LNCaP clone FGC (cell line): ENCODE measurements at regions not wholly inside any gene's neighbourhood (a gene's known extent, or its start where the extent isn't known, plus 50 kb on each side); places are given as distances from the start of the nearest gene placed in this dataset.
A peak's percentile ranks its signal among the peaks of the same experiment; 100 is the strongest.
"Not testable (repeated sequence)": the region's sequence is repeated elsewhere in the genome, so short reads cannot be mapped to it uniquely, and the experiment has no call there.

ENCODE experiments used
- DNase-seq: peaks from one replicate; pipeline ENCODE4 v3.0.0-alpha.2; 2011; ENCODE audit warnings: low read depth
- H3K4me3 ChIP-seq: 2 replicates; pipeline ENCODE4 v1.5.1; 2011; ENCODE audit warnings: mild to moderate bottlenecking, low read depth, low read length, control low read depth

DNA sequence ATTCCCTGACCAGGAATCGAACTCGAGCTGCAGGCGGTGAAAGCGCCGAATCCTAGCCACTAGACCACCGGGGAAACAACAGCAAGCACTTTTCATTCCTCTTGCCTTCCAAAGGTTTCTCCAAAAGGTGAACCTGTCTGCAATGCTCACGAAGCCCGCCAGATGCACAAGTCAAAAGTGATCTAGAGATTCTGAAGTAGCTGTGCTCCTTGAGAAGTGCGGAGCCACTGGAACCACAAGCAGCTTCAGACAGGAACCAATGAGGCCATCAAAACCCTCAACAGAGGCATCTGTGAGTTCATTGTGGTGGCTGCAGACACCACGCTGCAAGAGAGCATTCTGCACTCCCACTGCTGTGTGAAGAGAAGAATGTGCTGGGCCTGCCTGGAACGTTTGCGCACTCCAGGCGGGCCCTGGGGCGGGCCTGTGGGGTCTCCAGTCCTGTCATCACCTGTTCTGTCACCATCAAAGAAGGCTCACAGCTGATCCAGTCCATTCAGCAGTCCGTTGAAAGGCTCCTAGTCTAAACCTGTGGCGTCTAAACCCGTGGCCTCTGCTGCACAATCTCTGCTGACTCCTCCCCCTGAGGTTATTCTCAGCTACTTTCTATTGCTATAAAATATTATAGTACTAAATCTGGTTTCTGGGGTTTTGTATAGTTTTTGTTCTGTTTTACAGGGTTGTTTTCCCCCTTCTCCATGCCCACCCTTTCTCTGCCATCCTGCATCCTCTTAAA lies 89.5 kb upstream of the FCGR1A start:
- DNase-seq, H3K4me3 ChIP-seq: not testable (repeated sequence)

DNA sequence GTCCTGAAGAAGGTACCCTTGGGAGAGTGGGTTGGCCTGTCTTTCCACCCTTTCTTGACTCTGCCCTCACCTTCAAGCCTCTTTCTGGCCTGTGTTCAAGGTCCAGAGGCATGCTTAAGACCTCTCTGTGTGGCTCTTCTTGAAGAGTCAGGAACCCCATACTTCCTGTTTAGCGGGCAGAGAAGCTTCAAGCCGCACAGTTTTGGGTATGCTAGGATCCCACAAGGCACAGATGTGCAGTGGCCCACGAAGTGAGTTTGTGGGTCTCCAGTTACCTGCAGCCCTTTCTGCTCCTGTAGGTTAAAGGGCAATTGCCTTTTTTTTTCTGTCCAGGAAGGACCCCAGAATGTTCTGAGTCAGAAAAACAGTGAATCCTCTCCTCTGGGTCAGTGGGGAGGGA lies 87.4 kb upstream of the FCGR1A start:
- H3K4me3 ChIP-seq, DNase-seq: not testable (repeated sequence)

DNA sequence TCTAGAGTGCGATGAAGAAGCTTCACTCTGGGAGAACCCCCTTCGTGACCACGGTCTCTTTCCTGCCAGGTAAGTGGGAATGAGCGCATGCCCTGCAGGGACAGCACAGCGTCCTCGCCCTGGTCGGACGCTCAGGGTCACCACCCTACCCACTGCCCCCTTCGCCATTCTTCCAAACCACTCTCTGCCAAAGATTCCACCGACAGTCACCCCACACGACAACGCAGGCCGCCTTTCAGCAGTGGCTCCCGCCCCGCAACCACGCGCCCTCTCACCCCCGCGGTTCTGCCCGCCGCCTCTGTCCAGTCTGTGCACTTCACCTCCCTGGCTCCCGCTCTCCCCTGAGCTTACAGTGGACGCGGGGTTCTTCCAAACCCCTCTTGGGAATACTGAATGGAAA lies 82.3 kb upstream of the FCGR1A start:
- not testable (repeated sequence) for DNase-seq, H3K4me3 ChIP-seq

DNA sequence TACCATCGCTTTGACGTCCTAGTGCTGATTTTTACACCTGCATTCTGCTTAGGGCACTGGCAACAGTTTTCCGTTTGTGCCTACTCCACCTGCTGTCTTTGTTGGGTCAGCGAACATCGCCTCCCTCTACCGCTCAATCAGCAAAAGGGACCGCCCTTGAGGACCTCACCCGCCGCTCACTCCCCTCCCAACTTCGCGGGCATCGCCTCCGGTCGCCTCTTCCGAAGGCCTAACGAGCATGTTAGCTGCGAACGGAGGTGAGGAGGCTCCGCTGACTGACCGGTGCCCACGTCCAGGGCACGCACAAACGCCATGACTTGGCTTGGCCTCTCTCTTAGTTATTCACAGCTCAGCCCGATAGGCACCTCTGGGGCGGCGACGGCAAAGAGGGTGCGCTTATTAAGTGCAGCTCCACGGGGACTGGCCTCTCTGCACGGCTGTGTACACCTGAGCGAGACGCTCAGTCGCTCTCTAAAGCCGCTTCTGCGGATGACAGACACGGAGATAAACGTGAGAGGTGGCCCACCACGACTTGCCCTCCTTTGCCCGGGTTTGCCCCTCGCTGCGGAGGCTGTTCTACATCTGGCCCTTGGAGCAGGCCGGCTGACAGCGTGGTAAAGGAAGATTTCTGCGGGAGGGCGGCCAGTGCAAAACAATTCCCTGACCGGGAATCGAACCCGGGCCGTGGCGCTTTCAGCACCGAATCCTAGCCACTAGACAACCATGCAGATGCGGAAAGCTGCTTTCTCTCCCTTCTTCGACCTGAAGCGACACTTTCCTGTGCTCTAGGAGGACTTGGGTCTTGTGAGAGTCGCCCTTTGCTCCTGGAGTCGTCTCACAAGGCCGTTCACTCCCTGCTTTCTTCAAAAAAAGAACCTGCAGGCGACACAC lies 81.6 kb upstream of the FCGR1A start:
- H3K4me3 ChIP-seq, DNase-seq: not testable (repeated sequence)

DNA sequence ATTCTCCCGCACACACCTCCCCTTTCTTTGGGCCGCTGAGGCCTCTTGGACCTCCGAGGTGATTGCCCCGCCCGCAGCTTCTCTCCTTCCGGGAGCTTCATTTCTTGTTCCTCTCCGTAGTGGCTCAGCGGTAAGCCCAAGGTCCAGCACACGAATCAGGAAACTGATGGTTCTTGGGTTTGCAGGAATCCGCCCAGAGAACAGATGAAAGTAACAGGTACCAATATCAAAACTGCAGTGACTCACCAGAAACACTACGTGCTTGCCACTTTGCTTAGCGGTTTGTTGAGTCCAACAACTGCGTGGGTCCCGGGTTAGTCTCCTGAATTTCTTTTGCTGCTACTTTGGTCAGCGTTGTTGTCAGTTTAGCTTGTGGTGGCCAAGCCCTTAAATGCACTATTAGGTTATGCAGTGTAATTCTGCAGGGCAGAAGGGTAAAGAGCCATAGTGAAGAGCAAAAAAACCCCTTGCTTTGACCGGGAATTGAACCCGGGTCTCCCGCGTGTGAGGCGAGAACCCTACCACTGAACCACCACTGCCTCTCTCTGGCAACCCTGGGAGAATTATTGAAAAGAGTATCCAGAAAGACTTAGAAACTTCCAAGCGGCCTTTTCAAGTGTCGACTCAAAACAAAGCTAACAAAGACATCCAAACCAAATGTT lies 74.2 kb upstream of the FCGR1A start:
- DNase-seq, result peak; percentile 45
- H3K4me3 ChIP-seq, result not testable (repeated sequence)

DNA sequence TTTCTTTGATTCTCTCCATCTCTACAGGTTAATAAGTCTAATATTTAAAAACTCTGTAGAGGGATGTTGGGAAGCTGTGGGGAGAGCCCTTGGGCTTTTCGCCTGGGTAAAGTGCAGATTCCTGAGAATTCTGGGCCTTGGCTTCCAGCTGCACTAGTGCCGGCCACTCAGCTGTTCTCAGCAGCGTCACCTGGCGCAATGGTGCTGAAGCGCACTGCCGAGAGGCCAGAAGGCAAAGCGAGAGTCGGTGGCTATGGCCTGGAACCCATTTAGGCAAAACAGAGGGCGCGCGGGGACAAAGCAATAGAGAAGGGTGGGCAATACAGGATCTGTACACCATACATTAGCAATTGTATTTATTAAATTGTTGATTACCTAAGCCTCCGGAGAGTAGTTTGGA lies 70.8 kb upstream of the FCGR1A start:
- H3K4me3 ChIP-seq, DNase-seq: not testable (repeated sequence)

DNA sequence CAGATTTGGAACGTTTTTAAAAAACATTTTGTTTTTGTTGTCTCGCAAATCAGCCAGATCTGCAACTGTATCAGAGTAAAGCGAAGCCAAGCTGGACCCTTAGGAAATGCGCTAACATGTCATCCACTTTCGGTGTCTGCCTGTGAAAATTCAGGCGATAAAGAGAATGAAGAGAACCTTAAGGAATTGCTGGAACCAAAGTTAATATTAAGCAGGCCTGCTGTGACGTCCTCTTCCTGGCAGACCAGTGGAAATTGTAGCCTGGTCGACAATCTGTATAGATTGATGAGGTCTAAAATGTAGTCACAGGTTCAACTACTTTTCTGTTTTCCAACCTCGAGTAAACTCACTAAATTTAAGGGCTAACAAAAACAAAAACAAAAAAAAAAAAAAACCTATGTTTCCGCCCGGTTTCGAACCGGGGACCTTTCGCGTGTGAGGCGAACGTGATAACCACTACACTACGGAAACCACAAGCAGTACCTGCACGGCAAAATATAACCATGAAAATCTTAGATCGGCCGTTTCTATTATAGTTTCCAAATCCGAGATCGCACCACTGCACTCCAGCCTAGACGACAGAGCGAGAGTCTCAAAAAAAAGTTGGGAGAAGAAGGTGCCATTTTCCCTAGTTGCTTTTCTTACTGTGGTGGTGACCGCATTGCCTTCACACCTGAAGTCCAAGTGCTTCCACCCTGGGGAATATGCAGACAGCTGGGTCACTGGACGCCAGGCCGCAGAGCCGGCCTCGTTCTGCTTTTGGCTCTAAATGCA lies 70.2 kb upstream of the FCGR1A start:
- not testable (repeated sequence) for H3K4me3 ChIP-seq
- DNase-seq, result peak; percentile 42

DNA sequence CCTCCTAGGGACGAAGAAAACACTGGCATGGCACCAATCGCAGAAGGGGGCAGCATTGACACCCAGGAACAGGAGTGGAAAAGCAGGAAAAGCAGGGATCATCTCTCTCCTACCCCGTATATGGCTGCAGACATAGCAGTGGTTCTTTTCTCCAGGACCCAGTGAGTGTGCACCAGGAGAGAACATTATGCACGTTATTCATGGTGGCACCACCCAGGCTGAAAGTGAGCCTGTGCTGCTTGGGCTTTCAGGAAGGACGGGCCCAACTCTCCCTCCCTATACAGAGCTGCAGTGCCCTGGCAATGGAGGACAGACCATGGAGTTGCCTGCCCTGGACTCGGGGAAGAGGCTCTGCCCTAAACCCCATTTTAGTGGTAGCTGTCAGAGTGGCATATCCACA lies 69.0 kb upstream of the FCGR1A start:
- DNase-seq, H3K4me3 ChIP-seq: not testable (repeated sequence)

DNA sequence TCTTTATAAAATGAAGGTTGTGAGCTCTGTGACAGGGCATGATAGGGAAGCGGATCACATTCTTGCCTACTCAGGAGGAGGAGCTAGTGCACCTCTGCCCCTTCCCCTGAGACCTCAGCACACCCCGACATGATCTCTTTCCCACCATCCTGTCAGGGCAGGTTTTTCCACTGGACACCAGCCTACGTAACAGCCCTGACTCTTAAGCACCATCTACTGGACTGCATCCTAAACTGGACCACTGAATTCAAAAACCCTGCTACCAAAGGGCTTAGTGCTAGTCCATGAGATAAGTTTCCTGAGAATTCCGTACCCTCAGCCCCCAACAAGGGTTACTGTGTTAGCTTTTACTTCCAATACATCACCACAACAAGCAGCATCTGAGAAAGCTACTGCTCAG lies 68.5 kb upstream of the FCGR1A start:
- DNase-seq, H3K4me3 ChIP-seq: not testable (repeated sequence)

DNA sequence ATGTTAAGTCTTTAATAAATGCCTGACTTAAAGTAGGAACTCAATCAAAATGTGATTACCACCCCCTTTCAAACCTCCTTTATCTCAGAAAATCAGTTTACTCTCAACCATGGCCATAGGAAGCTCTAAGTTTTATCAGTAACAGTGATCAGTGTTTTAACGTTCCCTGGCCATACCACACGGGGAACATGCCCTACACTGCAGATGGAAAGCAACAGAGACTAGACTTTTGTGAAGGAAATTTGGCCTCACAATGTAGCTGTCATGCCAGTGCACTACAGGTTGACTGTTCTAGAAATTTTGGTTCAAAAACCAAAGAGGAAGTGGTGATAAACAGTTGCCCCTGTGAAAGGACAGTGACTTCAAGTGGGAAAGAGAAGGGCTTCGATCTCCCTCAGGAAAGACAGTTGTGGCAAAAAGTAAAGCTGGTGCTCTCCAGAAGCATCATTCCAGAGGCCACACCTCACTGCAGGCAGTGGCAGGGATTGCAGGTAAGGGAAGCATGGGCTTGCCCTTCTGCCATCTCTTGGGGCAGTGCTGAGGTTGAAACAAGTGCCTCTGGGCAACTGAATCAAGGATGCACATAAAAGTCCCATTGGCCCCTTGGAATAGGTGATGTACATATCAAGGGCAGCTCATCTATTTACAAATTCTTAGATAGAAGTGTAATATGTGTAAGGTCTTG lies 57.7 kb upstream of the FCGR1A start:
- not testable (repeated sequence) for H3K4me3 ChIP-seq, DNase-seq

DNA sequence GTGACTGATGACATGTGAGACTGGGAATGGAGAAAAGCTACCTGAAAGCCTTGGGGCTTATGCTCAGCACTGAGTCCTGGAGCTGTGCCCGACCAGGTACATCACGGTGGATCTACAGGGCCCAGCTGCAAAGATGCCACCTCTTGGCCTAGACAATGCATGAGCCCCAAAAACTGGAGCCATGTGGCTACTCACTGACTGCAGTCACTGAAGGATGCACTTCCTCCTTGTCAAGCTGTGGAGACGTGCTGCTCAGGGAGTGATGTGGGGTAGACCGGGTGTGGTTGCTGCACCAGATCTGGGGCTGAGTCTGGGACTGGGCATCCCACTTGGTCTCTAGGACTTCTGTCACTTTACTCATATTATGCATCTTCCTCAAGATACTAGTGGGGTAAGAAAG lies 55.8 kb upstream of the FCGR1A start:
- not testable (repeated sequence) for DNase-seq, H3K4me3 ChIP-seq

DNA sequence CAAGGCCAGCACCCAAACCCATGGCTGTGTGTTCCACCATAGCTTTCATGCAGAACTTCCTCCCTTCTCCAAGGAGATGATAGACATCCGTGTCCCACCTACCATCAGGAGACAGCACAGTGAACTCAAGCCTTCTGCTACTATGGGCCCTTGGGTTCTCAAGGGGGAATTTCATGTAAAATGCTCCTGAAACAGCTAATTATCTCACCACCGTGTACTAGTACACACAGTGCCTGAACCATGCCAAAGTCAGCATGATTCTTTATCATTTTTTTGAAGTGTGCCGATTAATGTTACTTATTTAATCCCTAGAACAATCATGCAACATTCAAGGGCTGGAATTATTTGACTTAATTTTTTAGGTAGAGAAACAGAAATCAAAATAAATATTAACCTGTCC lies 53.9 kb upstream of the FCGR1A start:
- H3K4me3 ChIP-seq, DNase-seq: not testable (repeated sequence)
